Gastroesophageal sphincter (tissue), 4 donors: ENCODE measurements at regions not wholly inside any gene's neighbourhood (a gene's known extent, or its start where the extent isn't known, plus 50 kb on each side); places are given as distances from the start of the nearest gene placed in this dataset.

Experiments
- ATAC-seq: fragments of 150-250 bp; one replicate; pipeline ENCODE4 v1.9.1; 2016; ENCODE audit warnings: mild to moderate bottlenecking, moderate library complexity
- H3K27ac ChIP-seq, 4 donors: fragments of 200-600 bp; sonication (generic) in 3 of 4; 1 replicate in 3 of 4; 2 replicates in 1 of 4; pipeline ENCODE4 v1.5.1; 2016 to 2019
- H3K27me3 ChIP-seq: fragments of 200-600 bp; sonication (generic); one replicate; pipeline ENCODE4 v1.5.1; 2019
- H3K36me3 ChIP-seq, 2 donors: fragments of 200-600 bp; sonication (generic); one replicate each; pipeline ENCODE4 v1.5.1; 2019; ENCODE audit warnings: control low read depth in 1 of 2
- H3K4me1 ChIP-seq, 3 donors: fragments of 200-600 bp; sonication (generic); 1 replicate in 2 of 3; 2 replicates in 1 of 3; pipeline ENCODE4 v1.5.1; 2016 to 2019; ENCODE audit warnings: control low read depth in 2 of 3
- H3K4me3 ChIP-seq, 2 donors: fragments of 200-600 bp; sonication (generic); one replicate each; pipeline ENCODE4 v1.5.1; 2019; ENCODE audit warnings: mild to moderate bottlenecking in 1 of 2, moderate library complexity in 1 of 2
- H3K9me3 ChIP-seq, 3 donors: fragments of 200-600 bp; sonication (generic); one replicate each; pipeline ENCODE4 v1.5.1; 2017 to 2019; ENCODE audit warnings: control low read depth in 2 of 3
- EP300 ChIP-seq: sonication (generic); formaldehyde crosslinking; IDR thresholded peaks from one replicate; pipeline ENCODE4 v1.6.1; 2017; ENCODE audit warnings: antibody characterized with exemption, mild to moderate bottlenecking
- POLR2A ChIP-seq, 2 donors: fragments of 450-650 bp; IDR thresholded peaks; one replicate each; pipeline ENCODE4 v1.6.1; 2017; ENCODE audit warnings: antibody characterized with exemption in 2 of 2, mild to moderate bottlenecking in 2 of 2, moderate library complexity in 1 of 2
- POLR2AphosphoS5 ChIP-seq: sonication (generic); formaldehyde crosslinking; IDR thresholded peaks from one replicate; pipeline ENCODE4 v1.6.1; 2017; ENCODE audit warnings: antibody characterized with exemption
- WGBS, 2 donors: methylation state at CpG; one replicate each; pipeline ENCODE4 v1.1.5; 2018; ENCODE audit warnings: low coverage in 1 of 2; 5-methylcytosine and 5-hydroxymethylcytosine counted together
- TF ChIP-seq, protein P1 (sequence below), 4 experiments: fragments of 200-600 bp in 2 of 4; fragments of 450-650 bp in 2 of 4; sonication (generic) in 1 of 4; IDR thresholded peaks; one replicate each; pipeline ENCODE4 v1.5.1; 2017 to 2019; ENCODE audit warnings: antibody characterized with exemption in 4 of 4, mild to moderate bottlenecking in 2 of 4, moderate library complexity in 2 of 4

- no peak overlapping the region for H3K27ac ChIP-seq
- H3K27me3 ChIP-seq = no peaks in the 10 kb centered on the region
- TF ChIP-seq EP300 = no peak
- no peaks in the 10 kb centered on the region for H3K36me3 ChIP-seq
- ATAC-seq = no peak
- H3K4me3 ChIP-seq = no peak overlapping the region
- H3K9me3 ChIP-seq = peaks cover 0 to 13% (median 0%) of the 10 kb centered on the region in 3 donors
- no peaks in the 10 kb centered on the region for H3K4me1 ChIP-seq
These were observed 748.8 kb upstream of the CCDC54 start for GRCh38 chr3:106628407-106628806.

DNA sequence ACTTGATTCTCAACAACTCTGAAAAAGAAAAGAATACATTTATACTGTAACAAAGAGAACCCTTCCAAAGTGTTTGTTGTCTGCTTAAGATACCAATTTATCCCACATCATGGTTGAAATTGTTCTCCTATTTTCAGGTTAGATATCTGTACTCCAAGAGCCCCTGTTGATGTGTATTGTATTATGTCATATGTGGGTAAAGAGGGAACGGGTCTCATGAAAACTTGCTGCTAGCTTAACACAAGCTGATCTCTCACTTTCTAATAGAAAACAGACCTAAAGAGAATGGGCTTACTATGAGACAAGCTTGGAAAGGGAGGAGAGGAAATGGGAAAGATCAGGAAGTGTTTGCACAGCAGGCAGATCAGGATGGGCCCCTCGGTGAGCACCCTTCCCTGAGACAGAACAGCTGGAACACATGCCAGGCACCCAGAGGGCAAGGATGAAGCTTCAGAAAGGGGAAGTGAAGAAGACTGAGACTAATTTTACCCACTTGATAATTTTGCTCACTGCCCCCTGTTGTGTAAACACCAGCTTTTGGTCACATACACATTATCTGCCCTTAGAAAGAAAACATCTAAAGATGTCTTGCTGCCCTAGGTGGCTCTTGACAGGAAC is 747.9 kb upstream of the CCDC54 start:
- H3K27me3 ChIP-seq = no peaks in the 10 kb centered on the region
- no peak overlapping the region for H3K27ac ChIP-seq
- no peaks in the 10 kb centered on the region for H3K36me3 ChIP-seq
- ATAC-seq = no peak
- TF ChIP-seq, protein P1, sequence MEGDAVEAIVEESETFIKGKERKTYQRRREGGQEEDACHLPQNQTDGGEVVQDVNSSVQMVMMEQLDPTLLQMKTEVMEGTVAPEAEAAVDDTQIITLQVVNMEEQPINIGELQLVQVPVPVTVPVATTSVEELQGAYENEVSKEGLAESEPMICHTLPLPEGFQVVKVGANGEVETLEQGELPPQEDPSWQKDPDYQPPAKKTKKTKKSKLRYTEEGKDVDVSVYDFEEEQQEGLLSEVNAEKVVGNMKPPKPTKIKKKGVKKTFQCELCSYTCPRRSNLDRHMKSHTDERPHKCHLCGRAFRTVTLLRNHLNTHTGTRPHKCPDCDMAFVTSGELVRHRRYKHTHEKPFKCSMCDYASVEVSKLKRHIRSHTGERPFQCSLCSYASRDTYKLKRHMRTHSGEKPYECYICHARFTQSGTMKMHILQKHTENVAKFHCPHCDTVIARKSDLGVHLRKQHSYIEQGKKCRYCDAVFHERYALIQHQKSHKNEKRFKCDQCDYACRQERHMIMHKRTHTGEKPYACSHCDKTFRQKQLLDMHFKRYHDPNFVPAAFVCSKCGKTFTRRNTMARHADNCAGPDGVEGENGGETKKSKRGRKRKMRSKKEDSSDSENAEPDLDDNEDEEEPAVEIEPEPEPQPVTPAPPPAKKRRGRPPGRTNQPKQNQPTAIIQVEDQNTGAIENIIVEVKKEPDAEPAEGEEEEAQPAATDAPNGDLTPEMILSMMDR (IDR thresholded peaks at IDR 0.05) = no peak
- TF ChIP-seq POLR2A (IDR thresholded peaks at IDR 0.05) (no peak), POLR2AphosphoS5 (no peak), EP300 (no peak)
- 20 to 44% methylated on average over 2 of the region's 2 CpGs for WGBS, 2 donors
- peaks cover 0 to 3% (median 0%) of the 10 kb centered on the region in 3 donors for H3K9me3 ChIP-seq
- H3K4me1 ChIP-seq = no peaks in the 10 kb centered on the region
- no peak overlapping the region for H3K4me3 ChIP-seq

DNA sequence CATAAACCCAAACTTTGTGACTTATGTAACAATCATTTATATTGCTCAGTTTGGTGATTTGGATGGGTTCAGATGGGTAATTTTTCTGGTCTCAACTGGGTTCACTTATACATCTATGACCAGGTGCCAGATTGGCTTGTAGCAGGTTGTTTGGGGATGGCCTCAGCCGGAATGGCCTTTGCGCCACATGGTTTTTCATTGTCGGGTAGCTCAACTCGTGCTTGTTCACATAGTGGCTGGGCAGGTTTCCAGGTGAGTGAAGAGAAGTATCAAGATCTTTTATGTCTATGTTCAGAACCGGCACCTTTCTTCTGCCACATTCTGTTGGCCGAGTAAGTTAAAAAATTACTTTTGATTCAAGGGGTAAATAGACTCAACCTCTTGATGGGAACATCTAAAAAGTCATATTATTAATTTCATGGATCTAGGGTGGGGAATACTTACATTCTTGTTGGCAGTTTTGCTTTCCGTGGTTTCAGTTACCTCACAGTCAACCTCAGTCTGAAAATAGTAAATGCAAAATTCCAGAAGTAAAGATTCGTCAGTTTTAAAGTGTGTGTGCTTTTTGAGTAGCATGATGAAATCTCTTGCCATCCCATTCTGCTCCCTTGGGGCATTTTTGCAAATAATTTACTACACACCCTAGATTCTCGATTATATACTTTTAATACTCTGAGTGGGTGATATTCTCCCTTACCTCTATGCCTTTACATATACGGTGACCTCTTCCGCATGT is 745.7 kb upstream of the CCDC54 start:
- no peaks in the 10 kb centered on the region for H3K27me3 ChIP-seq
- no peaks in the 10 kb centered on the region for H3K9me3 ChIP-seq
- TF ChIP-seq POLR2A (IDR thresholded peaks at IDR 0.05) (no peak), POLR2AphosphoS5 (no peak), EP300 (no peak)
- TF ChIP-seq, protein P1 (IDR thresholded peaks at IDR 0.05) = no peak
- ATAC-seq = no peak
- H3K4me3 ChIP-seq = no peak overlapping the region
- WGBS, 2 donors = 81 to 96% methylated on average over 5 to 11 of the region's 11 CpGs
- no peaks in the 10 kb centered on the region for H3K4me1 ChIP-seq
- no peaks in the 10 kb centered on the region for H3K36me3 ChIP-seq
- no peak overlapping the region for H3K27ac ChIP-seq

DNA sequence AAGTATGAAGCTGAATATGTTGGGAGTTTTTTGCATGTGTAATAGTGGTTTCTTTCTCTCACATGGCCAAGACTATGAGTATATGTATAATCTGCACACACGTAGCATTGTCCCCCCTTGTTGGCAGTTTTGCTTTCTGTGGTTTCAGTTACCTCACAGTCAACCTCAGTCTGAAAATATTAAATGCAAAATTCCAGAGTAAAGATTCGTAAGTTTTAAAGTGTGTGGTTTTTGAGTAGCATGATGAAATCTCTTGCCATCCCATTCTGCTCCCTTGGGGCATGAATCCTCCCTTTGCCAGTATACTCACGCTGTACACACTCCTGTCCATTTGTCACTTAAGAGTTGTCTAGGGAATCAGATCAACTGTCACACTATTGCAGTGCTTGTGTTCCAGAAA is 742.0 kb upstream of the CCDC54 start:
- 82 to 88% methylated on average over 2 to 3 of the region's 3 CpGs for WGBS, 2 donors
- no peak overlapping the region for H3K4me3 ChIP-seq
- TF ChIP-seq POLR2AphosphoS5 = no peak
- TF ChIP-seq EP300 = no peak
- TF ChIP-seq, protein P1 (IDR thresholded peaks at IDR 0.05) = no peak
- TF ChIP-seq POLR2A (IDR thresholded peaks at IDR 0.05) = no peak
- H3K27me3 ChIP-seq = no peaks in the 10 kb centered on the region
- H3K27ac ChIP-seq = no peak overlapping the region
- no peaks in the 10 kb centered on the region for H3K36me3 ChIP-seq
- no peak for ATAC-seq
- H3K9me3 ChIP-seq = no peaks in the 10 kb centered on the region
- H3K4me1 ChIP-seq = no peaks in the 10 kb centered on the region

- no peak for ATAC-seq
- Histone ChIP-seq H3K27me3 (no peaks in the 10 kb centered on the region), H3K4me3 (no peak overlapping the region), H3K9me3 (no peaks in the 10 kb centered on the region), H3K4me1 (no peaks in the 10 kb centered on the region), H3K27ac (no peak overlapping the region), H3K36me3 (no peaks in the 10 kb centered on the region)
- TF ChIP-seq POLR2AphosphoS5 (no peak), EP300 (no peak), POLR2A (IDR thresholded peaks at IDR 0.05) (no peak)
- TF ChIP-seq, protein P1 (IDR thresholded peaks at IDR 0.05) = no peak
- WGBS, 2 donors = 60 to 84% methylated on average over 3 of the region's 3 CpGs
These were observed 741.4 kb upstream of the CCDC54 start for GRCh38 chr3:106635826-106636225.
